Gastrocnemius medialis (tissue), 4 donors: ENCODE measurements at regions not wholly inside any gene's neighbourhood (a gene's known extent, or its start where the extent isn't known, plus 50 kb on each side); places are given as distances from the start of the nearest gene placed in this dataset.

Experiments used
- POLR2A ChIP-seq, 2 donors: fragments of 450-650 bp; IDR thresholded peaks; one replicate each; pipeline ENCODE4 v1.6.1; 2017; ENCODE audit warnings: antibody characterized with exemption in 2 of 2, mild to moderate bottlenecking in 2 of 2, moderate library complexity in 2 of 2
- TF ChIP-seq, protein P1 (sequence below), 5 experiments: fragments of 450-650 bp in 3 of 5; fragments of 200-600 bp in 2 of 5; sonication (generic) in 2 of 5; IDR thresholded peaks in 4 of 5; conservative IDR thresholded peaks in 1 of 5; 1 replicate in 4 of 5; 2 replicates in 1 of 5; pipeline ENCODE4 v1.5.1; 2016 to 2019; ENCODE audit warnings: antibody characterized with exemption in 5 of 5, mild to moderate bottlenecking in 3 of 5, moderate library complexity in 3 of 5

DNA sequence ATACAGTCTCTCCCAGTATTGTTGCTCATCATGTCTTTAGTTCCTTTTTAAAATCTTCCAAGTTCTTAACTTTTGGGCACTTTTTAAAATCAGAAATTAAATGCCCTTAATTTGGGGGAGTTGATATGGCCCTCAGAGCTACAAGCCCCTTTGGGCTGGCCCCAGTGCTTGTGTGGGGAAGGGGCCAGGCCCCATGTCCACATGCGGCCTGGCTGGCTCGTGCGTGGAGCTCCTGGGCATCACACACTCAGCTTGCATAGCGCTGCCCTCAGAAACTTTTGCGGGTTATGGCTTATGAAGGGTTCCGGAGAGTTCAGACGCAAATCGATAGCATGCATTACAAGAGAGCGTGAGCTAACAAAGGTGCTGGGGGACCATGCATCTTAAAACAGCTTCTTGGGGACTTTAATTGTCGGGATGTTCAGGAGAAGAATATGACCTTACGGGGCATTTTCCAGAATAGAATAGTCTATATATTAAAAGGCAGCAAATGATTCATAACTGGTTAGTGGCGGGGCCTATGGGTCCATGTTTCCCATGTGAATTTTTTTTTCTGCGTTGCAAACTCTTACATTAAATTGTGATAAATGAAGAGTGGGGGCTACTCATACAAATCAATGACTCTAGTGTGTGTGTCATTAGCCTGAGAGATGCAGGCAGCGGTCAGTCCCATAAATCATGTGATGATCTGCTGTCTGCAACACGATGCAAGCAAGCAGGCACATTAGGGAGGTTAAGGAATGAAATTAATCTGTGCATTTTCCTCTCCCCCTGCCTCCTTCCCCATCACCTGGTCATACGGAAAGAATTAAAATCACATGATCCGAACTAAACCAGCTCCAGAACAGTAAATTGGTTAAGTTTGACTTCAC lies 185.8 kb upstream of the TSHZ3 start:
- TF ChIP-seq, protein P1, sequence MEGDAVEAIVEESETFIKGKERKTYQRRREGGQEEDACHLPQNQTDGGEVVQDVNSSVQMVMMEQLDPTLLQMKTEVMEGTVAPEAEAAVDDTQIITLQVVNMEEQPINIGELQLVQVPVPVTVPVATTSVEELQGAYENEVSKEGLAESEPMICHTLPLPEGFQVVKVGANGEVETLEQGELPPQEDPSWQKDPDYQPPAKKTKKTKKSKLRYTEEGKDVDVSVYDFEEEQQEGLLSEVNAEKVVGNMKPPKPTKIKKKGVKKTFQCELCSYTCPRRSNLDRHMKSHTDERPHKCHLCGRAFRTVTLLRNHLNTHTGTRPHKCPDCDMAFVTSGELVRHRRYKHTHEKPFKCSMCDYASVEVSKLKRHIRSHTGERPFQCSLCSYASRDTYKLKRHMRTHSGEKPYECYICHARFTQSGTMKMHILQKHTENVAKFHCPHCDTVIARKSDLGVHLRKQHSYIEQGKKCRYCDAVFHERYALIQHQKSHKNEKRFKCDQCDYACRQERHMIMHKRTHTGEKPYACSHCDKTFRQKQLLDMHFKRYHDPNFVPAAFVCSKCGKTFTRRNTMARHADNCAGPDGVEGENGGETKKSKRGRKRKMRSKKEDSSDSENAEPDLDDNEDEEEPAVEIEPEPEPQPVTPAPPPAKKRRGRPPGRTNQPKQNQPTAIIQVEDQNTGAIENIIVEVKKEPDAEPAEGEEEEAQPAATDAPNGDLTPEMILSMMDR (IDR thresholded peaks at IDR 0.05 in 4 of 5, conservative IDR thresholded peaks at IDR 0.05 in 1 of 5), result no peak
- no peak for TF ChIP-seq POLR2A (IDR thresholded peaks at IDR 0.05)
